Activated T-helper 2 cell treated with anti-CD3 and anti-CD28 coated beads, Interferon-gamma antibody, Interleukin-2, Interleukin-4, amounts not matched to agents 10 μg/mL and 5 μg/mL and 100 μg/mL, durations not matched to agents 14 hours and 24 hours and 36 hours (primary cell): ENCODE measurements at regions not wholly inside any gene's neighbourhood (a gene's known extent, or its start where the extent isn't known, plus 50 kb on each side); places are given as distances from the start of the nearest gene placed in this dataset.

Experiments
- DNase-seq: peaks from one replicate; pipeline ENCODE4 v3.0.0; 2021; ENCODE audit warnings: low spot score
- H3K27ac Mint-ChIP-seq: one replicate; pipeline ENCODE4 v1.8.0; 2021; ENCODE audit warnings: mixed read lengths
- H3K27me3 Mint-ChIP-seq: one replicate; pipeline ENCODE4 v1.8.0; 2021; ENCODE audit warnings: low read depth, mixed read lengths
- H3K36me3 Mint-ChIP-seq: one replicate; pipeline ENCODE4 v1.8.0; 2021; ENCODE audit warnings: low read depth, mixed read lengths
- H3K4me1 Mint-ChIP-seq: one replicate; pipeline ENCODE4 v1.8.0; 2021; ENCODE audit warnings: low read depth, mixed read lengths
- H3K4me3 Mint-ChIP-seq: one replicate; pipeline ENCODE4 v1.8.0; 2021; ENCODE audit warnings: low read depth, mild to moderate bottlenecking, moderate library complexity, mixed read lengths
- H3K9me3 Mint-ChIP-seq: one replicate; pipeline ENCODE4 v1.8.0; 2021; ENCODE audit warnings: mixed read lengths
- intact Hi-C: fragments of 100-400 bp; cut with micrococcal nuclease; formaldehyde crosslinking; loops from one replicate; pipeline ENCODE4 v1.15.1; 2023

DNA sequence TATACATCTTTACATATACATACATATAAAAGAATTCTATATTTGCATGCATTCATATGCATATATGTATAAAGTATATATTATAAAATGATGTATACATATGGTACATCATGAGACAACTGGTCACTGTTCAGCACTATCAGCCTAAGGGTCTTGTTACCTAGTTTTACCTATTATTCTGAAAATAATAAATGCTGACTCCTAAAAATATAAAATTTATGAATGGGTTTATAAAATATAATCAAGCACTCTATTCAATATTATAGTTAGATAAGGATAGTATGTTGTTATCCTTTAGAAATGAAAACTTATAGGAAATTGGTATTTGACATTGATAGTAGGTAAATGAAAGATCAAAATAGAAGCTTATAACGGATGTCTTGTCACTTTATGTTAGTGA, 324.2 kb downstream of the GBA3 start:
- H3K4me3 Mint-ChIP-seq, result no peak overlapping the region
- DNase-seq, result no peak
- intact Hi-C loops, result no loop called here
- no peaks in the 10 kb centered on the region for H3K36me3 Mint-ChIP-seq
- no peaks in the 10 kb centered on the region for H3K4me1 Mint-ChIP-seq
- no peak overlapping the region for H3K27ac Mint-ChIP-seq
- H3K27me3 Mint-ChIP-seq, result no peaks in the 10 kb centered on the region
- H3K9me3 Mint-ChIP-seq, result no peaks in the 10 kb centered on the region

- H3K27me3 Mint-ChIP-seq, result no peaks in the 10 kb centered on the region
- intact Hi-C loops, result no loop called here
- no peaks in the 10 kb centered on the region for H3K9me3 Mint-ChIP-seq
- H3K36me3 Mint-ChIP-seq, result no peaks in the 10 kb centered on the region
- H3K4me3 Mint-ChIP-seq, result no peak overlapping the region
- no peaks in the 10 kb centered on the region for H3K4me1 Mint-ChIP-seq
- DNase-seq, result no peak
- no peak overlapping the region for H3K27ac Mint-ChIP-seq
Observed at GRCh38 chr4:23015821-23016220, 323.1 kb downstream of the GBA3 start.

DNA sequence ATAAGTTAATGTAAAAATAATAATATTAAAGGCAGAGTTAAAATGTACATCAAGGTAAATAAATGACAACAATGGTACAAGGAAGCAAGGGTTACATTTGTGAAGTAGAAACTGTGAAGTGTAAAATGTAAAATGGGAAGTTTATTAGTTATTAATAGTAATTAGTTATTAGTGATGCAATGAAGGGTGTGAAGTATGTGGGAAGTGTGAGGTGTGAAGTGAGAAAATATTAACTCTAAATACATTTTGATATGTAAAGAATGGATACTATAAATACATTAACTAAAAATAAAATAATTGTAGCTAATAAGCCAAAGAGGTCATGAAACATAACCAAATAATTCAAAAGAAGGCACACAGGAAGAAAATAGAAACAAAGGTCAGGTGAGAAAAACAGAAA, 316.4 kb downstream of the GBA3 start:
- DNase-seq, result no peak
- H3K27ac Mint-ChIP-seq, result no peak overlapping the region
- intact Hi-C loops, result no loop called here
- H3K27me3 Mint-ChIP-seq, result no peaks in the 10 kb centered on the region
- no peaks in the 10 kb centered on the region for H3K36me3 Mint-ChIP-seq
- H3K4me1 Mint-ChIP-seq, result no peaks in the 10 kb centered on the region
- H3K4me3 Mint-ChIP-seq, result no peak overlapping the region
- H3K9me3 Mint-ChIP-seq, result no peaks in the 10 kb centered on the region

GRCh38 chr4:23006756-23007155, 314.0 kb downstream of the GBA3 start:
- Mint-ChIP-seq H3K27me3 (no peaks in the 10 kb centered on the region), H3K4me1 (no peaks in the 10 kb centered on the region), H3K4me3 (no peak overlapping the region), H3K27ac (no peak overlapping the region), H3K9me3 (no peaks in the 10 kb centered on the region), H3K36me3 (no peaks in the 10 kb centered on the region)
- DNase-seq, result no peak
- intact Hi-C loops, result no loop called here

DNA sequence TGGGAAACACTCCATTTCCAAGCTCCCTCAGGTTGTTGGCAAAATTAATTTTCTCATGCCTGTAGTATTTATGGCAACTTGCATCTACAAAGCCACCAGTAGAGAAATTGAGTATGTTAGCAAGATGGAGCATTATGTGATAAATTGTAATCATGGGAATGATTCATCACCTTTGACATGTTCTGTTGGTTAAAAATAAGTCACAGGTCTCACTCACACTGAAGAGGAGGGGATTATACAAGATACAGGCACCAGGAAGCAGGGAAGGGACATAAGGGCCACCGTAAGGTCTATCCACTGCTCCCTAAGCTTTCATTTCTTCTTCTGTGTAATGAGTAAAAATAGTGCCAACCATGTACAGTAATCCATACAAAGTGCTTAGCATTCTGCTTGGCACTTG, 313.0 kb downstream of the GBA3 start:
- H3K9me3 Mint-ChIP-seq, result no peaks in the 10 kb centered on the region
- no peaks in the 10 kb centered on the region for H3K4me1 Mint-ChIP-seq
- no peaks in the 10 kb centered on the region for H3K36me3 Mint-ChIP-seq
- no peak overlapping the region for H3K4me3 Mint-ChIP-seq
- intact Hi-C loops, result no loop called here
- no peaks in the 10 kb centered on the region for H3K27me3 Mint-ChIP-seq
- H3K27ac Mint-ChIP-seq, result no peak overlapping the region
- DNase-seq, result no peak

GRCh38 chr4:23001478-23001877, 308.7 kb downstream of the GBA3 start:
- Mint-ChIP-seq H3K4me3 (no peak overlapping the region), H3K27me3 (no peaks in the 10 kb centered on the region), H3K4me1 (no peaks in the 10 kb centered on the region), H3K9me3 (no peaks in the 10 kb centered on the region), H3K36me3 (no peaks in the 10 kb centered on the region), H3K27ac (no peak overlapping the region)
- intact Hi-C loops, result no loop called here
- DNase-seq, result no peak

DNA sequence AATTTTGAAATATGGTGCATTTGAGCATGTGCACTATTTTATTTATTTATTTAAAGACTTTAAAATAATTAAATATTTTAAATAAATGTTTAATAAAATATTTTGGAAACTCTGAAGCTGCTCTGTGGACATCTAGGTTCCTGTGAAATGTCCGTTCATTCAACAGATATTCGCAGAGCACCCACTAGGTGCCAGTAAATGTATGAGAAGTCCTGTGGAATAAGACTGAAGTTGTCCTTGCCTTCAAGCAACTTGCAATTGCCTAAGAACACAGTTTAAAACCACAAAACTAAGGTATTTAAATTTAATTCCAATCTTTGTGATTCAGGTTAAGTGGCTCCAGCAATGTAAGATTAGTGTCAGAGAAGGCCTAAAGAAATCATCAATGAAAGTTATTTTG, 306.7 kb downstream of the GBA3 start:
- no peaks in the 10 kb centered on the region for H3K27me3 Mint-ChIP-seq
- intact Hi-C loops, result no loop called here
- H3K36me3 Mint-ChIP-seq, result no peaks in the 10 kb centered on the region
- no peaks in the 10 kb centered on the region for H3K9me3 Mint-ChIP-seq
- DNase-seq, result no peak
- no peak overlapping the region for H3K27ac Mint-ChIP-seq
- no peak overlapping the region for H3K4me3 Mint-ChIP-seq
- H3K4me1 Mint-ChIP-seq, result no peaks in the 10 kb centered on the region

DNA sequence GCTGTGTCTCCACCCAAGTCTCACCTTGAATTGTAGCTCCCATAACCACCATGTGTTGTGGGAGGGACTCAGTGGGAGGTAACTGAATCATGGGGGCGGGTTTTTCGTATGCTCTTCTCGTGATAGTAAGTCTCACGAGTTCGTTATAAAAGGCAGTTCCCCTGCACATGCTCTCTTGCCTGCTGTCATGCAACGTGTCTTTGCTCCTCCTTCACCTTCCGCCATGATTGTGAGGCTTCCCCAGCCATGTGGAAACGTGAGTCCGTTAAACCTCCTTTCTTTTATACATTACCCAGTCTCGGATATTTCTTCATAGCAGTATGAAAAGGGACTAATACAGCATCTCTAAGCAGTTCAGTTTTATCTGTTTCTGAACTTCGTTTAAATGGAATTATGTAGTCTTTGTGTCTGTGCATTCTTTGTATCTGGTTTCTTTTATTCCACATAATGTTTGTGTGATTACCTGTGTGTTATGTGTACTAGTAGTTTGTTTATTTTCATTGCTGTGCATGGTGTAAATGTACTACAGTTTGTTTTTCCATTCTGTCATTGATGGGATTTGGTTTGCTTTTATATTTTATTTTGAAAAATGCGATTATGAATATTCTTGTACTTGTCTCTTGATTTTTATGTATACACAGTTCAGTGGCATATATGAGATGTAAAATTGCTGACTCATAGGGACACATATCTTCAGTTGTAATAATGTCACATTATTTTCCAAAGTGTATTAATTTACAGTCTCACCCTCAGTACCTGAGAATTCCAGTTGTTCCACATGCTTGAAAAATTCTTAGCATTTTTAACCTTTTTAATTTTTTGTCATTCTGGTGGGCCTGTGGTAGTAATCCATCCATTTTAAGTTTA, 304.9 kb downstream of the GBA3 start:
- Mint-ChIP-seq H3K4me1 (no peaks in the 10 kb centered on the region), H3K27me3 (no peaks in the 10 kb centered on the region), H3K4me3 (no peak overlapping the region), H3K36me3 (no peaks in the 10 kb centered on the region), H3K27ac (no peak overlapping the region), H3K9me3 (no peaks in the 10 kb centered on the region)
- intact Hi-C loops, result no loop called here
- DNase-seq, result no peak

DNA sequence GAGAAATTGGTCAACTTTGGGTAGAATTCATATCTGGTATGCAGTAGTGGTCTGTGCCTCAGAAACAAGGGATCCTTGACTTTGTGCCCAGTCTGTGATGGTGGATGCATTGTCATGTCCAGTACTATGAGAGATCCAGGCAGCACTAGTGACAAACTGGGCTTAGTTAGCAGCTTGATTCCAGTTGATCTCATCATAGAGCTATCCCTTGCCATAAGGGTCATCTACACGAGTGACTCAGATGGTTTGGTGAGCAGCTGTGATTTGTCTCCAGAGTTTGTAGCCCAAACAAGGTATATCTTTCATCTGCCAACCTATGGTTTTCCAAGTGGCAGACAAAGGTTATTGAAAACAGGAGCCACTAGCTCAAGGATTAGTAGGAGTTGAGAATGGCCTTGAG, 298.8 kb downstream of the GBA3 start:
- Mint-ChIP-seq H3K9me3 (no peaks in the 10 kb centered on the region), H3K27me3 (no peaks in the 10 kb centered on the region), H3K27ac (no peak overlapping the region), H3K36me3 (no peaks in the 10 kb centered on the region), H3K4me1 (no peaks in the 10 kb centered on the region), H3K4me3 (no peak overlapping the region)
- intact Hi-C loops, result no loop called here
- no peak for DNase-seq

DNA sequence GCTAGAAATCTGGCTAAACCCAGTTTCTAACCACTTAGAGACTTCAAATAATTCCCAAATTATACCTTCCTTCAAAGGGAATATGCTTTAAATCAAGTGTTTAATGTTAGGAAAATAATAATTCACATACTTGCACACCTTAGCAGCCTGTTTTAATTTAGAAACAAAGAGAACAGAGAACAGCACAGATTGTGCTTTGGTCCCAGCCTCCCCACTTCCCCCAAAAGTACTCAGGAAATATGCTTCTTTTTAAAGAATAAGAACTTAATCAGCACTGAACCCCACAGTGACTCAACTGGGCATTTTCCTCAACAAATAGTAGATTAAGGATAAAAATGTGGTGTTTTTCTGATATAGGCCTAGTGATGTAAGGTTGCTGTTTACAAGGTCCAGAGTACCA, 295.8 kb downstream of the GBA3 start:
- Mint-ChIP-seq H3K4me3 (no peak overlapping the region), H3K27ac (no peak overlapping the region), H3K36me3 (no peaks in the 10 kb centered on the region), H3K27me3 (no peaks in the 10 kb centered on the region), H3K4me1 (no peaks in the 10 kb centered on the region), H3K9me3 (no peaks in the 10 kb centered on the region)
- no peak for DNase-seq
- intact Hi-C loops, result no loop called here

GRCh38 chr4:22987870-22988269, 295.1 kb downstream of the GBA3 start:
- no peak overlapping the region for H3K27ac Mint-ChIP-seq
- no peaks in the 10 kb centered on the region for H3K36me3 Mint-ChIP-seq
- H3K9me3 Mint-ChIP-seq, result no peaks in the 10 kb centered on the region
- H3K4me1 Mint-ChIP-seq, result no peaks in the 10 kb centered on the region
- no peak overlapping the region for H3K4me3 Mint-ChIP-seq
- no peaks in the 10 kb centered on the region for H3K27me3 Mint-ChIP-seq
- intact Hi-C loops, result no loop called here
- DNase-seq, result no peak

GRCh38 chr4:22986881-22987280, 294.1 kb downstream of the GBA3 start:
- Mint-ChIP-seq H3K27ac (no peak overlapping the region), H3K9me3 (peaks cover 6% of the 10 kb centered on the region), H3K36me3 (no peaks in the 10 kb centered on the region), H3K4me1 (no peaks in the 10 kb centered on the region), H3K27me3 (no peaks in the 10 kb centered on the region), H3K4me3 (no peak overlapping the region)
- DNase-seq, result no peak
- intact Hi-C loops, result no loop called here

DNA sequence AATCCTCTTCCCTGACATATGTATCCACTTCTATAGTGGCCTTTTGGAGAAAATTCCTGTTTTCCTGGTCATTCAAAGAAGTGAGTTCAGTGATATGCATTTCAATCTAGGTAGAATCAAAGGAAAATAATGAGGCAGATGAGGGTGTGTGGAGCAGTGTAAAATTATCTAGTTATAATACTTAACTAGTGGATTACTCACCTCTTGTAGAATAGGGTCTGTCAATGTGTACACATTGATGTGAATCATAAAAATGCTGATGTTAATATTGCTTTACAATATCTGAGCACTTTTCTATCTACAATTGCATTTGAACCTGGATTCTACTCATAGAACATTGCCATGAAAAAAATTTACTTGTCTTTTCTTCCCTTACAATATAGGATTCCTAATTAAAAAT, 293.5 kb downstream of the GBA3 start:
- intact Hi-C loops, result no loop called here
- H3K27me3 Mint-ChIP-seq, result no peaks in the 10 kb centered on the region
- DNase-seq, result no peak
- H3K4me1 Mint-ChIP-seq, result no peaks in the 10 kb centered on the region
- H3K4me3 Mint-ChIP-seq, result no peak overlapping the region
- peaks cover 6% of the 10 kb centered on the region for H3K9me3 Mint-ChIP-seq
- H3K36me3 Mint-ChIP-seq, result no peaks in the 10 kb centered on the region
- no peak overlapping the region for H3K27ac Mint-ChIP-seq

DNA sequence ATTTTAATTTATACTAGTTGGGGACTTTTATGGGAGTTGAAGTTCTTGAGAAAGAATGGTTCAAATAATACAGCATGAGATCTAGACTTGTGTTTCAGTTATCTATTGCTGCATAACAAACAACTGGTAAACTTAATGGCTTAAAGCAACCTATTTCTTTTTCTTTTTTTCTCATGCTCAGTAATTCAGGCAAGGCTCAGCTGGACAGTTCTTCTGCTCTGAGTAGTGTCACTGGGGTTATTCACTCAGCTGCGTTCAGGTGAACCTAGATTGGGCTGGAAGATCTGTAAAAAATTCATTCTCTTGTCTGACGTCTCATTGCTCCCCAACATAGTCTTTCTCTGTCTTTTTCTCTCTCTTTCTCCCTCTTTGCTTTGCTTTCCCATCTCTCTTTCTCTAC, 291.7 kb downstream of the GBA3 start:
- H3K4me3 Mint-ChIP-seq, result no peak overlapping the region
- H3K27me3 Mint-ChIP-seq, result no peaks in the 10 kb centered on the region
- DNase-seq, result no peak
- no peak overlapping the region for H3K27ac Mint-ChIP-seq
- intact Hi-C loops, result no loop called here
- H3K4me1 Mint-ChIP-seq, result no peaks in the 10 kb centered on the region
- H3K36me3 Mint-ChIP-seq, result no peaks in the 10 kb centered on the region
- peaks cover 6% of the 10 kb centered on the region for H3K9me3 Mint-ChIP-seq
